Epithelial cell of proximal tubule (primary cell): ENCODE measurements at regions not wholly inside any gene's neighbourhood (a gene's known extent, or its start where the extent isn't known, plus 50 kb on each side); places are given as distances from the start of the nearest gene placed in this dataset.

Experiments used
- DNase-seq: peaks from one replicate; pipeline ENCODE4 v3.0.0-alpha.2; 2011; ENCODE audit warnings: low read depth
- H3K4me3 ChIP-seq: 2 replicates; pipeline ENCODE4 v1.5.1; 2011; ENCODE audit warnings: low read depth, mild to moderate bottlenecking, low read length
- TF ChIP-seq, protein P1 (sequence below): conservative IDR thresholded peaks from 2 replicates; pipeline ENCODE4 v1.5.1; 2012; ENCODE audit warnings: low read depth, mild to moderate bottlenecking, low read length

DNA sequence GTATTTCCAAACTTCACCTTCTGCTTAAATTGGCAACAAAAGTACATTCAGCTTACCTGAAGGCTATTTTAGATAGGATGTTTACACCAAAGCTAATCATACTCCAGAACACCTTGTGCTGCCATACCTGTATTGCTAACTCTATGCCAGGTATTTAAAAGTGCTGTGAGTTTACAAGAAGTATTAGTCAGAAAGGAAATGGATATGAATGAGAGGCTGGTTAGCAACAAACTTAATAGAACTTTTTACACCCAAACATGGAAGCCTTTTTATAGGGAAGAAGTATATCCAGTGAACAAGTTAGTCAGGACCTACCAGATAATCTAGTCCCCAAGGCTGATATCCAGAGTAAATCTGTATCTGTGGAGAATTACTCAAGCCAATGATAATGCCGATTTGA, 131.2 kb upstream of the SPRY1 start:
- TF ChIP-seq, protein P1, sequence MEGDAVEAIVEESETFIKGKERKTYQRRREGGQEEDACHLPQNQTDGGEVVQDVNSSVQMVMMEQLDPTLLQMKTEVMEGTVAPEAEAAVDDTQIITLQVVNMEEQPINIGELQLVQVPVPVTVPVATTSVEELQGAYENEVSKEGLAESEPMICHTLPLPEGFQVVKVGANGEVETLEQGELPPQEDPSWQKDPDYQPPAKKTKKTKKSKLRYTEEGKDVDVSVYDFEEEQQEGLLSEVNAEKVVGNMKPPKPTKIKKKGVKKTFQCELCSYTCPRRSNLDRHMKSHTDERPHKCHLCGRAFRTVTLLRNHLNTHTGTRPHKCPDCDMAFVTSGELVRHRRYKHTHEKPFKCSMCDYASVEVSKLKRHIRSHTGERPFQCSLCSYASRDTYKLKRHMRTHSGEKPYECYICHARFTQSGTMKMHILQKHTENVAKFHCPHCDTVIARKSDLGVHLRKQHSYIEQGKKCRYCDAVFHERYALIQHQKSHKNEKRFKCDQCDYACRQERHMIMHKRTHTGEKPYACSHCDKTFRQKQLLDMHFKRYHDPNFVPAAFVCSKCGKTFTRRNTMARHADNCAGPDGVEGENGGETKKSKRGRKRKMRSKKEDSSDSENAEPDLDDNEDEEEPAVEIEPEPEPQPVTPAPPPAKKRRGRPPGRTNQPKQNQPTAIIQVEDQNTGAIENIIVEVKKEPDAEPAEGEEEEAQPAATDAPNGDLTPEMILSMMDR, result no peak
- H3K4me3 ChIP-seq, result no peak overlapping the region
- DNase-seq, result no peak

DNA sequence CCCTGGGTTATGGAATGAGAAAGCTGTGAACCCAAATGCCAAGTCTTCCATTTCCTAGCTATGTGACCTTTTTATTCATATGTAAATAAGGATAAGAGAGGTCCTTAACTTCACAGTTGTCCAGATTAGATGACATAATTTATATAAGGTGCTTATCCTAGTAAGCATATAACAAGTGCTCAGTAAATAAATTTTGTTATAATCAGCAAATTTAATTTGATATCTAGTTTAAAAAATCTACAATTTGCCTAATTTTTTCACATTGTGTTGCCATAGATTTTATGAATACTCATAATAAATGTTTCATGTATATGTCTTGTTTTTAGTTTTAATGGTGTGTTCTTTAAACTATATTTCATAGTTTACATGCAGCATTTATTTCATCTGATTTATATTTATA, 130.4 kb upstream of the SPRY1 start:
- TF ChIP-seq, protein P1, result no peak
- DNase-seq, result no peak
- no peak overlapping the region for H3K4me3 ChIP-seq

DNA sequence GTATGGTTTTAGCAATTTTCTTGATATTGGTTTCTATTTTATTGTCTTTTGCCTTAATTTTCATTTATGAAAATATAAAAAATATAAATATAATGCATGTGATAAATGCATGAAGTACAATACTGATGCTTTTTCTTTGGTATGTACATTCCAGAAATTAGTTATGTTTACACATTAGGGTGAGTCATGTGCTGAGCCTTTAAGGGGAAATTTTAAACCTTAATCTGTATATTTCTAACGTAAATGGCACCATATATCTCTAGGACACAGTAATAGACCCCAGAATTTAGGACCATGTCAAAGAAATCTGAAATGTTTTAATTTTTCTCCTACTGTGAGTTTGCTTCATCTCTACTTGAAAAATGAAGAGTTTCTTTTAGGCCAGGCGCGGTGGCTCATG, 117.8 kb upstream of the SPRY1 start:
- no peak overlapping the region for H3K4me3 ChIP-seq
- TF ChIP-seq, protein P1, result no peak
- no peak for DNase-seq

DNA sequence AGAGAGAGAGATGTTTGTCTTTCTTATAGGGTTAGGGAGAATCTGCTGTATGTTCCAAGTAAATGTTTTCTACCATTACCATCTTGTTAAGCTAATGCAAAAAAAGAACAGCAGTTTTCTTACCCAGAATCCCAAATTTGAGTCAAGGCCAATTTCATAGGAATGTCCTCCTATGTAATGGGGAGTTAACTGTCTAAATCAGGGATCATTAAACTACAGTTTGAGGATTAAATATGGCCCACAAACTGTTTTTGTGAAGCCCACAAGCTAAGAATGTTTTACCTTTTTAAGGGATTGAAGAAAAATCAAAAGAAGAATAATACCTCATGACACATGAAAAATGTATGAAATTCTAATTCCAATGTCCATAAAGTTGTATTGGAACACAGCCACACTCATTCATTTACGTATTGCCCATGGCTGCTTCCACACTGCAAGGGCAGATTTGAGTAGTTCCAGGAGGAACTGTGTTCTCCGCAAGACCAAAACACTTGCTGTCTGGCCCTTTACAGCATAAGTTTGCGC, 113.2 kb upstream of the SPRY1 start:
- TF ChIP-seq, protein P1, result no peak
- H3K4me3 ChIP-seq, result no peak overlapping the region
- DNase-seq, result no peak

DNA sequence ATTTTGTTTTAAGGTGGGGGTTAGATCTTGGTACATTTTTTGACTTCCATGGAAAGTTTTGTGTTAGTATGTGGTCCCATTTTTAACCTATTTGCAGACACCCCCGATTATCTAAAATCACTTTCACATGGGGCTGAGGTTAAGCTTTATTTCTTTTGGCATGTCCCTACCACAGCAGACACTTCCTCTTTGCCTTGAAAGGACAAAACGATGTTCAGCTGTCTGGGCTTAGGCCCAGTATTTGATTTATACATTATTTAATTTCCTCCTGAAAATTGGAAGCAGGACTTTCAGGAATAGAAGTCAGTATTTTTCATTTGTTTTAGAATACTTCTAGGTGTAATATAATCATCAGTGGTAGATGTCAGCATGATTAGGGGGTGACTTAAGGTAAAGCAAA, 112.4 kb upstream of the SPRY1 start:
- H3K4me3 ChIP-seq, result no peak overlapping the region
- DNase-seq, result no peak

DNA sequence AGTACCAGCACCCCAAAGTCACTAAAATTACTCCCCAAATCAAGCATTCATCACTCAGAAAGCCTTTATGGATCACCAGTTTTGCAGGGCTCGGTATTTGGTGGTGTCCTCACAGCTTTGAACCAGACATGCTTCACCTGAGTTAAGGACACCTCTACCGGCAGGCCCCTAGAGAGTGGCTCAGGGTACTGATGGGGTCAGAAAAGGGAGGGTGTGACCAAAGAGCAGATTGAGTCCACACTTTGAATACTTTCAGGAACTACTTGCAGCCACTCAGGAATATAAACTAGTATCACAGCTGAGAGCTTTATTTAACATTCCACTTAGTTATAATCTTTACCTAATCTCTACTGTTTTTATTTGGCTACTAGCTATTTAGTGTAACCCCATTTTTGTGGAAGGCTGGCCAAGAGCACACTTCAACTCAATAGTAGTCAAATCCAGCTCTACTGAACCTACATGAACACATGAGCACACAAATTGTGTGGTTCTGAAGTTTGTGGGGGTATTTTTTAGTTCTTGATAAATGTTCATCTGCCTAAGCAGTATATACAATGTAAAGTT, 109.6 kb upstream of the SPRY1 start:
- TF ChIP-seq, protein P1, result no peak
- H3K4me3 ChIP-seq, result no peak overlapping the region
- no peak for DNase-seq

More for the DNA sequence above, 112.4 kb upstream of the SPRY1 start:
- TF ChIP-seq, protein P1, result no peak
